ENCODE measurements at regions not wholly inside any gene's neighbourhood (a gene's known extent, or its start where the extent isn't known, plus 50 kb on each side); places are given as distances from the start of the nearest gene placed in this dataset.

GRCh38 chr7:17244786-17245185 is 53.7 kb upstream of the AHR start:
- TF ChIP-seq CTCF (IDR thresholded peaks at IDR 0.05 in 8 of 11, conservative IDR thresholded peaks at IDR 0.05 in 3 of 11): no peak
- no peak for TF ChIP-seq POLR2AphosphoS5 (IDR thresholded peaks at IDR 0.05)

Data from spleen (tissue), 7 donors.